Tibial nerve (tissue), 4 donors: ENCODE measurements at regions not wholly inside any gene's neighbourhood (a gene's known extent, or its start where the extent isn't known, plus 50 kb on each side); places are given as distances from the start of the nearest gene placed in this dataset.

Experiments used
- CTCF ChIP-seq, 5 experiments: fragments of 200-600 bp in 3 of 5; fragments of 450-650 bp in 2 of 5; sonication (generic) in 3 of 5; IDR thresholded peaks; one replicate each; pipeline ENCODE4 v1.5.1; 2016 to 2019; ENCODE audit warnings: antibody characterized with exemption in 5 of 5, mild to moderate bottlenecking in 3 of 5, moderate library complexity in 2 of 5
- EP300 ChIP-seq, 2 donors: sonication (generic); formaldehyde crosslinking; IDR thresholded peaks; one replicate each; pipeline ENCODE4 v1.6.1; 2017; ENCODE audit warnings: antibody characterized with exemption in 2 of 2, mild to moderate bottlenecking in 1 of 2
- POLR2A ChIP-seq, 2 donors: fragments of 450-650 bp; IDR thresholded peaks; one replicate each; pipeline ENCODE4 v1.6.1; 2017; ENCODE audit warnings: antibody characterized with exemption in 2 of 2, mild to moderate bottlenecking in 2 of 2, moderate library complexity in 2 of 2

- TF ChIP-seq CTCF (IDR thresholded peaks at IDR 0.05): no peak
- no peak for TF ChIP-seq POLR2A (IDR thresholded peaks at IDR 0.05)
- no peak for TF ChIP-seq EP300 (IDR thresholded peaks at IDR 0.05)
These were observed 115.8 kb downstream of the ZIC5 start for GRCh38 chr13:99855526-99856420.
